ENCODE measurements at regions not wholly inside any gene's neighbourhood (a gene's known extent, or its start where the extent isn't known, plus 50 kb on each side); places are given as distances from the start of the nearest gene placed in this dataset.

- H2AFZ ChIP-seq (ENCODE audit: control insufficient read depth, low read depth, low read length) = no peak overlapping the region
- FAIRE-seq = no peak
- in situ Hi-C loops (cut with MboI) (no loop called here), intact Hi-C loops (cut with micrococcal nuclease; ENCODE audit: unreplicated experiment) (no loop called here)
- no peaks in the 10 kb centered on the region for H4K20me1 ChIP-seq (ENCODE audit: control insufficient read depth, insufficient read depth)
- ChIA-PET RAD21 (ENCODE audit: unreplicated experiment) (no interaction called here), CTCF (interaction anchor here (1.1 to 1.3 kb wide), 2 partner anchors 9 to 38 kb away, joined by 3 to 4 read pairs; no protein-coding TSS in a partner anchor), POLR2A (no interaction called here), SMC1A (ENCODE audit: uncharacterized antibody, unreplicated experiment) (interaction anchor here (1.0 kb wide), 2 partner anchors 67 to 102 kb away, joined by 3 to 4 read pairs; no protein-coding TSS in a partner anchor)
- H3K4me1 ChIP-seq (ENCODE audit: control insufficient read depth, insufficient read depth, low read length) = no peaks in the 10 kb centered on the region
- no peaks in the 10 kb centered on the region for H3K27me3 ChIP-seq (replicated peaks in 1 of 2; ENCODE audit: control insufficient read depth in 2 of 2, insufficient read depth in 2 of 2, low read length in 1 of 2)
- WGBS (ENCODE audit: insufficient coverage, insufficient replicate concordance, low lambda C conversion rate, missing lambda C conversion rate) = 15% methylated on average over 3 of the region's 3 CpGs
- no peak overlapping the region for H3K4me2 ChIP-seq (ENCODE audit: control insufficient read depth, insufficient read depth)
- ATAC-seq = no peak
- H3K79me2 ChIP-seq (ENCODE audit: control insufficient read depth, insufficient read depth, low read length) = no peaks in the 10 kb centered on the region
- H3K9ac ChIP-seq (ENCODE audit: control insufficient read depth, insufficient read depth, low read length) = no peak overlapping the region
- no peak overlapping the region for H3K27ac ChIP-seq (ENCODE audit: control insufficient read depth, insufficient read depth)
- TF ChIP-seq BACH1 (IDR thresholded peaks at IDR 0.05; ENCODE audit: borderline replicate concordance) (no peak), SMARCA5 (IDR thresholded peaks at IDR 0.05) (no peak), CHD2 (IDR thresholded peaks at IDR 0.05; ENCODE audit: borderline replicate concordance, low read depth, low read length) (no peak), IKZF2 (IDR thresholded peaks at IDR 0.05) (no peak), MLLT1 (IDR thresholded peaks at IDR 0.05) (no peak), ZBTB11 (CRISPR knock-in tag; IDR thresholded peaks at IDR 0.05) (no peak), CBFB (IDR thresholded peaks at IDR 0.05; ENCODE audit: low read depth) (no peak), JUND (IDR thresholded peaks at IDR 0.05; ENCODE audit: low read depth, low read length) (no peak), PRDM15 (CRISPR knock-in tag; IDR thresholded peaks at IDR 0.05) (no peak)
- BruUV-seq (replicated peaks) = no TSS peak
- H3K36me3 ChIP-seq (ENCODE audit: control insufficient read depth in 2 of 2, insufficient read depth in 2 of 2, low read length in 1 of 2) = no peaks in the 10 kb centered on the region
- no peak for DNase-seq (ENCODE audit: low read depth, low spot score)
- H3K9me3 ChIP-seq (replicated peaks; ENCODE audit: control insufficient read depth, insufficient read depth, low read length) = no peaks in the 10 kb centered on the region; the same call in 2 of the 3 replicates
- no peak overlapping the region for H3K4me3 ChIP-seq
These were observed 72.8 kb upstream of the ZNF608 start for GRCh38 chr5:124819201-124819600.

Data from GM12878 (cell line).